HG02840 (cell line): ENCODE measurements at regions not wholly inside any gene's neighbourhood (a gene's known extent, or its start where the extent isn't known, plus 50 kb on each side); places are given as distances from the start of the nearest gene placed in this dataset.

ENCODE experiments used
- ATAC-seq: cut with Tn5 transposase; IDR thresholded peaks from one replicate; pipeline ENCODE4 v1.9.1; 2021; ENCODE audit warnings: mild to moderate bottlenecking, moderate library complexity, moderate number of reproducible peaks; ENCODE audit not compliant: unreplicated experiment, low FRiP score

DNA sequence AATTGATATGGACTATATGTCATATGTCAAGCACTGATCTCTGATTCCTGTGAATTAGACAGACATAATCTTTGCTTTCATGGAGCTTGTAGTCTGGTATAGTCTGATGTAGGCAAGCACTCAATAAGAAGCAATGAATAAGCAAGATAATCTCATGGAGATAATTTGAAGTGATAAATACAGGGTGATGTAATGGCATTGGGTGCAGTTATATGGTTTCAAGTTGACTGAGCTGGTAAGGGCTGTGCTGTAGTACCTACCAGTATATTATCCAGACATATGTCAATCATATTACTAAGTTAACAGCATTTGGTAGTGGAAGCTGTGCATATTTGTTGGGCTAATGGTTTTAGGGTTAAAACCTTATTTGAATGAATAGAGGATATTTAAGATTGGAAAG lies 117.5 kb upstream of the PRPS1L1 start:
- ATAC-seq: no peak

DNA sequence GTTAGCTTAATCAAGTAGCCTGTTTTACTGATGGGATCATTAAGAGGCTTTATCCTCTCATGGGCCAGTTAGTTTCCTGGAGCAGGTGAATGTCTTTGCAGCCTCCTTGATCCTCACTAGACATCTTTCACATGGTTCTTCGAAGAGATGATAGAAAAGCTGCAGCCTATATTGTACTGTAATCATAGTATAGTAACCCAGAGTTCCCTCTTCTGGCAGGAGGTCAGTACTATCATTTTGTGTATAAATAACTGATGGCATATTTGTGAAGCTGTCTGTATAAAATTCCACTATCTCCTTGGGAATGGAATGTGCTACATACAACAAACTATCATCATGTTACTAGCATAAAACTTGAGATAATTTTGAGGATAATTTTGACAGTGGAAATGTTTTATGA lies 123.8 kb upstream of the PRPS1L1 start:
- no peak for ATAC-seq

GRCh38 chr7:18153183-18153748 lies 125.6 kb upstream of the PRPS1L1 start:
- no peak for ATAC-seq

- no peak for ATAC-seq
Observed at GRCh38 chr7:18154726-18155125, 127.1 kb upstream of the PRPS1L1 start.

DNA sequence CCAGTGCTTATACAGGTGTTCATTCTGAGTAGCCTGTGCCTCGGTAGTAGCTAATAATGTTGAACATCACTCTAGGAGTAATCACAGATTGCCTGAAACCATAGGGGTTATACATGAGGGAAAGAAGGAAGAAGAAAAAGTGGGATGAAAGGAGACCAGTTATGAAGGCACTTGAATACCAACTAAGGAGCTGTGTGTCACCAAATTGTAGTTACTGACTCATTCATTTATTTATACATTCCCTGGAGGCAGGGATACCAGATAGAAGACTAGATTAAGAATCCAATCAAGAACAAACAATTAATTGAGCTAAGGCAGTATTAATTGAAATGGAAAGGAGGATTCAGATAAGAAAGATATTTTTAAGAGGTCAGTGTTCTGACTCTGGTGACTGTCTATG lies 129.6 kb upstream of the PRPS1L1 start:
- ATAC-seq: no peak

- ATAC-seq: no peak
Observed at GRCh38 chr7:18162657-18163056, 135.0 kb upstream of the PRPS1L1 start.

GRCh38 chr7:18163091-18163490 lies 135.4 kb upstream of the PRPS1L1 start:
- no peak for ATAC-seq

DNA sequence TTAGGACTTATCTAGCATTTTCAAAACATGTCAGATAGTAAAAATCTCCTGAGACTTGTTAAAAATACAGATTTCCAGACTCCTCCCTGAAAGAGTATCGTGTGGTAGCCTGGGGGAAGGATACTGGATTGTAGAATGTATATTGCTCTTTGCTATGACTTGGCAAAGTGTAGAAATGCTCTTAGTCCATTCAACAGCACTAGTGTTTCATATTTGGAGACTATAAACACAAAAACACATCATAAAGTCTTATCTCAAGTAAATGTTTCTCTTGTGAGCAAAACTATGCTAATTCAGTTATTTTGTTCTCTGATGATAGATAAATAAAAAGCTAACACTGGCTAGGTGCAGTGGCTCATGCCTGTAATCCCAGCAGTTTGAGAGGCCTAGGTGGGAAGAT lies 137.5 kb upstream of the PRPS1L1 start:
- no peak for ATAC-seq

- ATAC-seq: no peak
Observed at GRCh38 chr7:18166002-18166401, 138.4 kb upstream of the PRPS1L1 start.

GRCh38 chr7:18167815-18168214 lies 140.2 kb upstream of the PRPS1L1 start:
- no peak for ATAC-seq

DNA sequence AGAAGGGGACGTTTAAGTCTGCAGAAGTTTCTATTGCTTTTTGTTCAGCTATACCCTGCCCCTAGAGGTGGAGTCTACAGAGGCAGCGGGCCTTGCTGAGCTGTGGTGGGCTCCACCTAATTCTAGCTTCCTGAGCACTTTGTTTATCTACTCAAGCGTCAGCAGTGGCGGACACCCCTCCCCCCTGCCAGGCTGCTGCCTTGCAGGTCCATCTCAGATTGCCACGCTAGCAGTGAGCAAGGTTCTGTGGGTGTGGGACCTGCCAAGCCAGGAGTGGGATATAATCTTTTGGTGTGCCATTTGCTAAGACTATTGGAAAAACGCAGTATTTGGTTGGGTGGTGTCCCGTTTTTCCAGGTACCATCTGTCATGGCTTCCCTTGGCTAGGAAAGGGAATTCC lies 147.3 kb upstream of the PRPS1L1 start:
- no peak for ATAC-seq

- no peak for ATAC-seq
Observed at GRCh38 chr7:18175801-18176450, 148.3 kb upstream of the PRPS1L1 start.

DNA sequence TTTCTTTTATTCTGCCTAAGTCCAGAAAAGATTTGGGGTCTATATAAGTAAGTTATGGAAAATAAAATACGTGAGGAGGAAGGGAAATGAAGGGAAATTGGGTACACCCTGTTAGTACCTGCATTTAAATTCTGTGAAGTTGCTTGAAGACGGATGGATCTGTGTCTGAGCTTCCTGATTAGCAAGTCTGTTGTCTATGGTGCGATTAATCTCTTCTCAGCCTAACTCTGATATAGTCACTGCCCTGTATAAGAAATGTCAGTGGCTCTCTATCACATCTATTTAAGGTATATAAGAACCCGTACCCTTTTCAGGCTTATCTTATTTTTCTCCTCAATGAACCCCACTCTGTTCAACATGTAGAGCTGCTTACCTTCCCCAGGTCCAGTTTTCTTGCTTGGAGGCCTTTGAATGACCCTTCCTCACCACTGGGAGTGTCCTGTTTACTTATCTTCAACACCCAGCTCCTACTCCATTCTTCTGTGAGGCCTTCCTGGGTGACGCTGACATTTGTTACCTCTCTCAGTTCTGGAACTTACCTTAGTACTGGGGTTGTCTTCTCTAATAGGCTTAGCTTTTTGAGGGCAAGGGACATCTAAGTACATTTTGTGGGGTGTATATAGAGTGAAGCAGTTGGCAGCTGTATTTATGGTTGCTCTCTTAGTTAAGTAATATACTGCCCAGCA lies 149.6 kb upstream of the PRPS1L1 start:
- no peak for ATAC-seq

GRCh38 chr7:18177815-18178660 lies 150.4 kb upstream of the PRPS1L1 start:
- peak; percentile 86 for ATAC-seq

- no peak for ATAC-seq
Observed at GRCh38 chr7:18179093-18179492, 151.4 kb upstream of the PRPS1L1 start.

DNA sequence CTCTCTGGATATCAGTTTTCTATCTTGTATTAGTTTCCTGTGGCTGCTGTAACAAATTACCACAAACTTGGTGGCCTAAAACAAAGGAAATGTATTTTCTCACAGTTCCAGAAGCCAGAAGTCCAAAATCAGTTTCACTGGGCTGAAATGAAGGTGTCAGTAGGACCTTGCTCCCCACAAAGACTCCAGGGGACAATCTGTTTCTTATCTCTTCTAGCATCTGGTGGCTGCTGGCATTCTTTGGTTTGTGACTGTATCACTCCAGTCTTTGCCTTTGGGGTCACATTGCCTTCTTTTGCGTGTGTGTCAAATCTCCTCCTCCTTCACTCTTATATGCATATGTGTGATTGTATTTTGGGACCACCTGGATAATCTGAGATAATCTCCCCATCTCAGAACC lies 153.0 kb upstream of the PRPS1L1 start:
- no peak for ATAC-seq

DNA sequence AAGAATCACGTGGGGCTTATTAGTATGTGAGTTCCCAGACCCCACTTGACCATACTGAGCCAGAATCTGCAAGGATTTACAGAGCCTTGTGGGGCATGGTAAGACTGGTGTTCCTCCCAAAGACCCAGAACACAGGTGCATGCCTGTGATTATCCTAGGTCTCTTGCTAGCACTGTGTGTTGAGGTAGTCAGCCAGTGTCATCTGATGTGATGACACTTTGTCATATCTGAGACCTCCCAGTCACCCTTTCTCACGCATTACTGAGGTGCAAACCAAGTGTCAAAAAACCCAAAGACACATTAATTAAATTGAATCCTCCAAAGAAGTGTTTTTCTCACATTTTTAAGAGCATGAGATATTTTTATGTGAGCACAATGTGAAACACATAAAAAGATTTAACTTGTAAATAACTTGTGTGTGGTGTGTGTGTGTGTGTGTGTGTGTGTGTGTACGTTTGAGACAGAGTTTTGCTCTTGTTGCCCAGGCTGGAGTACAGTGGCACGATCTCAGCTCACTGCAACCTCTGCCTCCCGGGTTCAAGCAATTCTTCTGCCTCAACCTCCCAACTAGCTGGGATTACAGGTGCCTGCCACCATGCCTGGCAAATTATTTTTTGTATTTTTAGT lies 162.0 kb upstream of the PRPS1L1 start:
- no peak for ATAC-seq

DNA sequence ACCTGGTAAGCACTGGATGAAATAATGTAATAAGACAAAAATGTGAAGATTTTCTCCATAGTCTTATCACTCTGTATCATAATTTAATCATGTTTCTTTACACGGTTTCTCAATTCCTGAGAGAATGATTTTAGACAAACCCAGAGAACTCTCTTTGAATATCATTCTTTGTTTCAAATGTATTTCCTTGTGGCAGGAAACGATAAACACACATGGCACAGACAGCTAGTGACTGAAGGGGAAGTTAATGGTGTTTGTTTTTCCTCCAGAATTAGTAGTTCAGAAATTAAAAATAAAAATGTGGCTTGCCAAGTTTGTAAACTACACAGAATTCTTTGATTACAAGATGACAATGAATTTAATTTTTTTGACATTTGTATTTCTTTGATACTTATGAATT lies 163.7 kb upstream of the PRPS1L1 start:
- no peak for ATAC-seq

- no peak for ATAC-seq
Observed at GRCh38 chr7:18191862-18192625, 164.4 kb upstream of the PRPS1L1 start.

DNA sequence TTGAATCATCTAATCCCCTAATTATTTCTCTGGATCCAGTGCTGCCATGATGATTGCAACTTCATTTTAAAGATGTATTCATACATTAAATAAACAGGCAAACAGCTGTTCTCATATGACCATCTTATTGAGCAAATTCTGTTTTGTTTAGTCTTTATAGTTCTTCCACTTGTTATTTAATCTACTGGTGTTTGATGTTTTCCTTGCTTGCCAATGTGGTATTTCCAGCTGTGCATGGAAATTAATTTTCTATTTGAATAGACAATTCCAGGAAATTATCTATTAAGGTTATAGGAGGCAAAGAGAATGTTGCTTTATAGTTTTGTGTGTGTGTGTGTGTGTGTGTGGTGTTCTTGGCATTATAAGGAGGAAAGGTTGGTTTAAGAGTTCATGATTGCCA lies 167.0 kb upstream of the PRPS1L1 start:
- no peak for ATAC-seq
